B cell (primary cell): ENCODE measurements at regions not wholly inside any gene's neighbourhood (a gene's known extent, or its start where the extent isn't known, plus 50 kb on each side); places are given as distances from the start of the nearest gene placed in this dataset.

Experiments used
- ATAC-seq: fragments of 200-7000 bp; cut with Tn5 transposase; one replicate; pipeline ENCODE4 v1.10.0; 2021; ENCODE audit warnings: low read depth, mild to moderate bottlenecking, moderate number of reproducible peaks, moderate library complexity
- CTCF ChIA-PET: fragments of 350-600 bp; sonication (Branson Sonifier 250); formaldehyde crosslinking; loops from one replicate; lab custom pipeline; 2021; ENCODE audit warnings: antibody characterized with exemption, inconsistent platforms; lab: Charles Lee
- POLR2A ChIA-PET: fragments of 350-600 bp; sonication (Branson Sonifier 250); formaldehyde crosslinking; loops from one replicate; lab custom pipeline; 2021; ENCODE audit warnings: antibody characterized with exemption; lab: Charles Lee
- DNase-seq: peaks from one replicate; pipeline ENCODE4 v3.0.0; 2013
- H2AFZ ChIP-seq: 2 replicates; pipeline ENCODE4 v1.6.1; 2012; ENCODE audit warnings: mild to moderate bottlenecking, low read depth, low read length; ENCODE audit not compliant: insufficient read depth, poor library complexity, severe bottlenecking
- H3K27ac ChIP-seq, 2 donors: 1 replicate in 1 of 2; 2 replicates in 1 of 2; pipeline ENCODE4 v1.5.1; 2012 to 2013; ENCODE audit warnings: low read length in 2 of 2, mild to moderate bottlenecking in 2 of 2, moderate library complexity in 1 of 2
- H3K27me3 ChIP-seq, 4 experiments: fragments of 200-600 bp in 1 of 4; sonication (generic) in 1 of 4; replicated peaks in 1 of 4; 1 replicate in 2 of 4; 2 replicates in 2 of 4; pipeline versions ENCODE4 v1.6.1 to v1.7.0; 2013 to 2016; ENCODE audit warnings: low read length in 3 of 4, mild to moderate bottlenecking in 2 of 4, mixed read lengths in 1 of 4, moderate library complexity in 1 of 4; ENCODE audit not compliant: insufficient read depth in 4 of 4, control insufficient read depth in 3 of 4; ENCODE audit errors: control extremely low read depth in 1 of 4
- H3K36me3 ChIP-seq, 2 experiments: replicated peaks in 1 of 2; 1 replicate in 1 of 2; 2 replicates in 1 of 2; pipeline versions ENCODE4 v1.6.1 to v1.7.1; 2013; ENCODE audit warnings: low read length in 1 of 2; ENCODE audit not compliant: insufficient read depth in 2 of 2, control insufficient read depth in 1 of 2; ENCODE audit errors: control extremely low read depth in 1 of 2, extremely low read depth in 1 of 2
- H3K4me1 ChIP-seq, 2 donors: fragments of 200-600 bp in 1 of 2; sonication (generic) in 1 of 2; 1 replicate in 1 of 2; 2 replicates in 1 of 2; pipeline versions ENCODE4 v1.5.1 to v1.6.1; 2013 to 2017; ENCODE audit warnings: low read length in 2 of 2; ENCODE audit not compliant: control insufficient read depth in 2 of 2, insufficient read depth in 2 of 2
- H3K4me2 ChIP-seq: replicated peaks from 2 replicates; pipeline ENCODE3; 2012; ENCODE audit warnings: mild to moderate bottlenecking, low read depth, low read length; ENCODE audit not compliant: poor library complexity, severe bottlenecking
- H3K4me3 ChIP-seq, 5 experiments: fragments of 200-600 bp in 1 of 5; sonication (generic) in 1 of 5; 1 replicate in 3 of 5; 2 replicates in 2 of 5; pipeline versions ENCODE4 v1.5.1 to v1.7.0; 2011 to 2016; ENCODE audit warnings: low read length in 4 of 5, mild to moderate bottlenecking in 4 of 5, low read depth in 2 of 5, control low read depth in 1 of 5, moderate library complexity in 1 of 5; ENCODE audit not compliant: insufficient read depth in 1 of 5; ENCODE audit errors: control extremely low read depth in 1 of 5, extremely low read depth in 1 of 5
- H3K79me2 ChIP-seq: fragments of 200-600 bp; sonication (generic); one replicate; pipeline ENCODE4 v1.6.0; 2016; ENCODE audit warnings: low read length; ENCODE audit not compliant: control insufficient read depth, insufficient read depth
- H3K9ac ChIP-seq: fragments of 200-600 bp; sonication (generic); 2 replicates; pipeline ENCODE4 v1.6.1; 2017; ENCODE audit warnings: mild to moderate bottlenecking, low read length, moderate library complexity
- H3K9me3 ChIP-seq, 3 donors: one replicate each; pipeline versions ENCODE4 v1.6.1 to v1.7.1; 2013; ENCODE audit warnings: low read length in 2 of 3; ENCODE audit not compliant: control insufficient read depth in 2 of 3, insufficient read depth in 1 of 3; ENCODE audit errors: control extremely low read depth in 1 of 3
- H4K20me1 ChIP-seq: 2 replicates; pipeline ENCODE4 v1.6.0; 2012; ENCODE audit warnings: mild to moderate bottlenecking, low read length; ENCODE audit not compliant: insufficient read depth, control insufficient read depth, poor library complexity, severe bottlenecking
- H3K27ac Mint-ChIP-seq: one replicate; pipeline ENCODE4 v1.8.0; 2021; ENCODE audit warnings: mixed read lengths
- H3K27me3 Mint-ChIP-seq: one replicate; pipeline ENCODE4 v1.8.0; 2021; ENCODE audit warnings: mixed read lengths
- H3K4me1 Mint-ChIP-seq: one replicate; pipeline ENCODE4 v1.8.0; 2021; ENCODE audit warnings: mixed read lengths
- H3K4me3 Mint-ChIP-seq: one replicate; pipeline ENCODE4 v1.8.0; 2021; ENCODE audit warnings: mixed read lengths
- H3K9me3 Mint-ChIP-seq: one replicate; pipeline ENCODE4 v1.8.0; 2022; ENCODE audit warnings: mixed read lengths; ENCODE audit not compliant: insufficient read depth
- EZH2 ChIP-seq: IDR thresholded peaks from 2 replicates; pipeline ENCODE4 v1.6.1; 2012; ENCODE audit warnings: borderline replicate concordance, low read depth, mild to moderate bottlenecking, moderate library complexity, low read length; ENCODE audit not compliant: insufficient read depth, poor library complexity, severe bottlenecking
- WGBS: methylation state at CpG from one replicate; pipeline ENCODE4 v1.1.5; 2013; ENCODE audit warnings: missing lambda C conversion rate; ENCODE audit not compliant: insufficient coverage; 5-methylcytosine and 5-hydroxymethylcytosine counted together
- intact Hi-C: fragments of 100-400 bp; cut with micrococcal nuclease; formaldehyde crosslinking; loops from one replicate; pipeline ENCODE4 v1.10.0; 2022
- TF ChIP-seq, protein P1 (sequence below): fragments of 200-600 bp; IDR thresholded peaks from one replicate; pipeline ENCODE4 v1.8.0; 2022; ENCODE audit warnings: antibody characterized with exemption, mild to moderate bottlenecking

GRCh38 chr1:218591966-218592365 is 246.8 kb downstream of the TGFB2 start:
- Histone ChIP-seq H3K4me1 (no peaks in the 10 kb centered on the region), H3K36me3 (no peaks in the 10 kb centered on the region), H3K4me3 (no peak overlapping the region), H3K79me2 (no peaks in the 10 kb centered on the region), H3K27me3 (no peaks in the 10 kb centered on the region), H3K9ac (no peak overlapping the region), H3K9me3 (no peaks in the 10 kb centered on the region), H3K27ac (no peak overlapping the region), H3K4me2 (no peak overlapping the region), H4K20me1 (no peaks in the 10 kb centered on the region), H2AFZ (no peak overlapping the region)
- no peak overlapping the region for H3K4me3 Mint-ChIP-seq
- POLR2A ChIA-PET, result no interaction called here
- peaks cover 22% of the 10 kb centered on the region for H3K27me3 Mint-ChIP-seq
- ATAC-seq (no peak), DNase-seq (no peak)
- no peak overlapping the region for H3K27ac Mint-ChIP-seq
- no peaks in the 10 kb centered on the region for H3K4me1 Mint-ChIP-seq
- no peaks in the 10 kb centered on the region for H3K9me3 Mint-ChIP-seq
- TF ChIP-seq EZH2, result no peak
- TF ChIP-seq, protein P1, sequence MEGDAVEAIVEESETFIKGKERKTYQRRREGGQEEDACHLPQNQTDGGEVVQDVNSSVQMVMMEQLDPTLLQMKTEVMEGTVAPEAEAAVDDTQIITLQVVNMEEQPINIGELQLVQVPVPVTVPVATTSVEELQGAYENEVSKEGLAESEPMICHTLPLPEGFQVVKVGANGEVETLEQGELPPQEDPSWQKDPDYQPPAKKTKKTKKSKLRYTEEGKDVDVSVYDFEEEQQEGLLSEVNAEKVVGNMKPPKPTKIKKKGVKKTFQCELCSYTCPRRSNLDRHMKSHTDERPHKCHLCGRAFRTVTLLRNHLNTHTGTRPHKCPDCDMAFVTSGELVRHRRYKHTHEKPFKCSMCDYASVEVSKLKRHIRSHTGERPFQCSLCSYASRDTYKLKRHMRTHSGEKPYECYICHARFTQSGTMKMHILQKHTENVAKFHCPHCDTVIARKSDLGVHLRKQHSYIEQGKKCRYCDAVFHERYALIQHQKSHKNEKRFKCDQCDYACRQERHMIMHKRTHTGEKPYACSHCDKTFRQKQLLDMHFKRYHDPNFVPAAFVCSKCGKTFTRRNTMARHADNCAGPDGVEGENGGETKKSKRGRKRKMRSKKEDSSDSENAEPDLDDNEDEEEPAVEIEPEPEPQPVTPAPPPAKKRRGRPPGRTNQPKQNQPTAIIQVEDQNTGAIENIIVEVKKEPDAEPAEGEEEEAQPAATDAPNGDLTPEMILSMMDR, result no peak
- intact Hi-C loops, result no loop called here
- CTCF ChIA-PET, result no interaction called here

- DNase-seq, result no peak
- CTCF ChIA-PET, result no interaction called here
- Histone ChIP-seq H3K9ac (no peak overlapping the region), H3K27ac (no peak overlapping the region), H3K36me3 (no peaks in the 10 kb centered on the region), H4K20me1 (no peaks in the 10 kb centered on the region), H3K79me2 (no peaks in the 10 kb centered on the region), H3K4me3 (no peak overlapping the region), H3K9me3 (no peaks in the 10 kb centered on the region), H3K4me2 (no peak overlapping the region), H3K4me1 (no peaks in the 10 kb centered on the region), H3K27me3 (no peaks in the 10 kb centered on the region), H2AFZ (no peak overlapping the region)
- no peaks in the 10 kb centered on the region for H3K9me3 Mint-ChIP-seq
- POLR2A ChIA-PET, result no interaction called here
- WGBS, result 40% methylated on average over 1 of the region's 2 CpGs
- intact Hi-C loops, result no loop called here
- no peaks in the 10 kb centered on the region for H3K4me1 Mint-ChIP-seq
- peaks cover 22% of the 10 kb centered on the region for H3K27me3 Mint-ChIP-seq
- no peak for ATAC-seq
- H3K27ac Mint-ChIP-seq, result no peak overlapping the region
- TF ChIP-seq, protein P1, result no peak
- no peak for TF ChIP-seq EZH2
- H3K4me3 Mint-ChIP-seq, result no peak overlapping the region
Measured at GRCh38 chr1:218592688-218593087, 247.6 kb downstream of the TGFB2 start.
